HepG2 (cell line): ENCODE measurements at regions not wholly inside any gene's neighbourhood (a gene's known extent, or its start where the extent isn't known, plus 50 kb on each side); places are given as distances from the start of the nearest gene placed in this dataset.

Experiments used
- BRD4 ChIP-seq: sonication (generic); formaldehyde crosslinking; IDR thresholded peaks from 2 replicates; pipeline ENCODE4 v1.4.0; 2020; ENCODE audit warnings: missing genetic modification reagents
- CSRNP1 ChIP-seq: sonication (generic); formaldehyde crosslinking; IDR thresholded peaks from 2 replicates; pipeline ENCODE4 v1.8.1; 2023; ENCODE audit warnings: mild to moderate bottlenecking, missing genetic modification reagents
- CSRNP2 ChIP-seq: sonication (generic); formaldehyde crosslinking; conservative IDR thresholded peaks from 2 replicates; pipeline ENCODE4 v1.8.0; 2022; ENCODE audit warnings: low read depth, missing genetic modification reagents
- DDIT3 ChIP-seq: sonication (generic); formaldehyde crosslinking; IDR thresholded peaks from 2 replicates; pipeline ENCODE4 v1.4.0; 2020; ENCODE audit warnings: mild to moderate bottlenecking, missing genetic modification reagents
- IKZF4 ChIP-seq: sonication (generic); formaldehyde crosslinking; IDR thresholded peaks from 2 replicates; pipeline ENCODE4 v1.5.1; 2020; ENCODE audit warnings: borderline replicate concordance, mild to moderate bottlenecking, low read depth, missing genetic modification reagents; ENCODE audit errors: not compliant biosample characterization
- MTERF4 ChIP-seq: sonication (generic); formaldehyde crosslinking; IDR thresholded peaks from 2 replicates; pipeline ENCODE4 v1.8.0; 2023; ENCODE audit warnings: mild to moderate bottlenecking, missing genetic modification reagents
- SOX5 ChIP-seq: IDR thresholded peaks from 2 replicates; pipeline ENCODE4 v1.6.1; 2016; ENCODE audit warnings: borderline replicate concordance
- ZFP36L1 ChIP-seq: sonication (generic); formaldehyde crosslinking; IDR thresholded peaks from 2 replicates; pipeline ENCODE4 v1.8.0; 2022; ENCODE audit warnings: mild to moderate bottlenecking, missing genetic modification reagents, moderate library complexity
- ZNF160 ChIP-seq: sonication (generic); formaldehyde crosslinking; IDR thresholded peaks from 2 replicates; pipeline ENCODE4 v1.8.0; 2022; ENCODE audit warnings: mild to moderate bottlenecking, inconsistent platforms, missing genetic modification reagents
- ZNF282 ChIP-seq: fragments of 450-650 bp; IDR thresholded peaks from 2 replicates; pipeline ENCODE4 v1.6.1; 2018; ENCODE audit not compliant: partially characterized antibody
- ZNF766 ChIP-seq: sonication (generic); formaldehyde crosslinking; IDR thresholded peaks from 2 replicates; pipeline ENCODE4 v1.5.0; 2020; ENCODE audit warnings: missing genetic modification reagents, borderline replicate concordance
- TF ChIP-seq, protein P1 (sequence below): sonication (generic); formaldehyde crosslinking; IDR thresholded peaks from 2 replicates; pipeline ENCODE4 v1.4.0; 2020; ENCODE audit warnings: mild to moderate bottlenecking, missing genetic modification reagents
- TF ChIP-seq, protein P2 (sequence below): IDR thresholded peaks from 2 replicates; pipeline ENCODE4 v1.6.1; 2016; ENCODE audit warnings: missing genetic modification reagents, missing compliant biosample characterization
- TF ChIP-seq, protein P3 (sequence below): sonication (generic); formaldehyde crosslinking; IDR thresholded peaks from 2 replicates; pipeline ENCODE4; 2020; ENCODE audit warnings: missing genetic modification reagents, mild to moderate bottlenecking, borderline replicate concordance

- TF ChIP-seq, protein P1, sequence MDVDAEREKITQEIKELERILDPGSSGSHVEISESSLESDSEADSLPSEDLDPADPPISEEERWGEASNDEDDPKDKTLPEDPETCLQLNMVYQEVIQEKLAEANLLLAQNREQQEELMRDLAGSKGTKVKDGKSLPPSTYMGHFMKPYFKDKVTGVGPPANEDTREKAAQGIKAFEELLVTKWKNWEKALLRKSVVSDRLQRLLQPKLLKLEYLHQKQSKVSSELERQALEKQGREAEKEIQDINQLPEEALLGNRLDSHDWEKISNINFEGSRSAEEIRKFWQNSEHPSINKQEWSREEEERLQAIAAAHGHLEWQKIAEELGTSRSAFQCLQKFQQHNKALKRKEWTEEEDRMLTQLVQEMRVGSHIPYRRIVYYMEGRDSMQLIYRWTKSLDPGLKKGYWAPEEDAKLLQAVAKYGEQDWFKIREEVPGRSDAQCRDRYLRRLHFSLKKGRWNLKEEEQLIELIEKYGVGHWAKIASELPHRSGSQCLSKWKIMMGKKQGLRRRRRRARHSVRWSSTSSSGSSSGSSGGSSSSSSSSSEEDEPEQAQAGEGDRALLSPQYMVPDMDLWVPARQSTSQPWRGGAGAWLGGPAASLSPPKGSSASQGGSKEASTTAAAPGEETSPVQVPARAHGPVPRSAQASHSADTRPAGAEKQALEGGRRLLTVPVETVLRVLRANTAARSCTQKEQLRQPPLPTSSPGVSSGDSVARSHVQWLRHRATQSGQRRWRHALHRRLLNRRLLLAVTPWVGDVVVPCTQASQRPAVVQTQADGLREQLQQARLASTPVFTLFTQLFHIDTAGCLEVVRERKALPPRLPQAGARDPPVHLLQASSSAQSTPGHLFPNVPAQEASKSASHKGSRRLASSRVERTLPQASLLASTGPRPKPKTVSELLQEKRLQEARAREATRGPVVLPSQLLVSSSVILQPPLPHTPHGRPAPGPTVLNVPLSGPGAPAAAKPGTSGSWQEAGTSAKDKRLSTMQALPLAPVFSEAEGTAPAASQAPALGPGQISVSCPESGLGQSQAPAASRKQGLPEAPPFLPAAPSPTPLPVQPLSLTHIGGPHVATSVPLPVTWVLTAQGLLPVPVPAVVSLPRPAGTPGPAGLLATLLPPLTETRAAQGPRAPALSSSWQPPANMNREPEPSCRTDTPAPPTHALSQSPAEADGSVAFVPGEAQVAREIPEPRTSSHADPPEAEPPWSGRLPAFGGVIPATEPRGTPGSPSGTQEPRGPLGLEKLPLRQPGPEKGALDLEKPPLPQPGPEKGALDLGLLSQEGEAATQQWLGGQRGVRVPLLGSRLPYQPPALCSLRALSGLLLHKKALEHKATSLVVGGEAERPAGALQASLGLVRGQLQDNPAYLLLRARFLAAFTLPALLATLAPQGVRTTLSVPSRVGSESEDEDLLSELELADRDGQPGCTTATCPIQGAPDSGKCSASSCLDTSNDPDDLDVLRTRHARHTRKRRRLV (CRISPR knock-in tag), result no peak
- no peak for TF ChIP-seq ZNF282
- TF ChIP-seq ZNF160 (CRISPR knock-in tag), result no peak
- TF ChIP-seq, protein P2, sequence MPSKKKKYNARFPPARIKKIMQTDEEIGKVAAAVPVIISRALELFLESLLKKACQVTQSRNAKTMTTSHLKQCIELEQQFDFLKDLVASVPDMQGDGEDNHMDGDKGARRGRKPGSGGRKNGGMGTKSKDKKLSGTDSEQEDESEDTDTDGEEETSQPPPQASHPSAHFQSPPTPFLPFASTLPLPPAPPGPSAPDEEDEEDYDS (CRISPR knock-in tag), result peak; percentile 46
- TF ChIP-seq CSRNP1 (CRISPR knock-in tag), result peak; percentile 66; the same call in 1 of the 2 replicates
- no peak; the same call in 1 of the 2 replicates for TF ChIP-seq ZNF766 (CRISPR knock-in tag)
- TF ChIP-seq, protein P3, sequence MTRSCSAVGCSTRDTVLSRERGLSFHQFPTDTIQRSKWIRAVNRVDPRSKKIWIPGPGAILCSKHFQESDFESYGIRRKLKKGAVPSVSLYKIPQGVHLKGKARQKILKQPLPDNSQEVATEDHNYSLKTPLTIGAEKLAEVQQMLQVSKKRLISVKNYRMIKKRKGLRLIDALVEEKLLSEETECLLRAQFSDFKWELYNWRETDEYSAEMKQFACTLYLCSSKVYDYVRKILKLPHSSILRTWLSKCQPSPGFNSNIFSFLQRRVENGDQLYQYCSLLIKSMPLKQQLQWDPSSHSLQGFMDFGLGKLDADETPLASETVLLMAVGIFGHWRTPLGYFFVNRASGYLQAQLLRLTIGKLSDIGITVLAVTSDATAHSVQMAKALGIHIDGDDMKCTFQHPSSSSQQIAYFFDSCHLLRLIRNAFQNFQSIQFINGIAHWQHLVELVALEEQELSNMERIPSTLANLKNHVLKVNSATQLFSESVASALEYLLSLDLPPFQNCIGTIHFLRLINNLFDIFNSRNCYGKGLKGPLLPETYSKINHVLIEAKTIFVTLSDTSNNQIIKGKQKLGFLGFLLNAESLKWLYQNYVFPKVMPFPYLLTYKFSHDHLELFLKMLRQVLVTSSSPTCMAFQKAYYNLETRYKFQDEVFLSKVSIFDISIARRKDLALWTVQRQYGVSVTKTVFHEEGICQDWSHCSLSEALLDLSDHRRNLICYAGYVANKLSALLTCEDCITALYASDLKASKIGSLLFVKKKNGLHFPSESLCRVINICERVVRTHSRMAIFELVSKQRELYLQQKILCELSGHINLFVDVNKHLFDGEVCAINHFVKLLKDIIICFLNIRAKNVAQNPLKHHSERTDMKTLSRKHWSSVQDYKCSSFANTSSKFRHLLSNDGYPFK, result peak; percentile 38; the same call in 1 of the 2 replicates
- TF ChIP-seq BRD4 (CRISPR knock-in tag), result no peak
- TF ChIP-seq ZFP36L1 (CRISPR knock-in tag), result no peak
- peak; percentile 48 for TF ChIP-seq IKZF4 (CRISPR knock-in tag)
- peak; percentile 63; the same call in 1 of the 2 replicates for TF ChIP-seq MTERF4 (CRISPR knock-in tag)
- no peak for TF ChIP-seq CSRNP2 (CRISPR knock-in tag)
- 0 out of 2 replicates have a peak, but pooled peaks have one; percentile 20 for TF ChIP-seq SOX5 (CRISPR knock-in tag)
- TF ChIP-seq DDIT3 (CRISPR knock-in tag), result no peak
These were observed 85.0 kb upstream of the MELK start (continued) for GRCh38 chr9:36487482-36488388.
